Stimulated activated effector memory CD8-positive, alpha-beta T cell treated with anti-CD3 and anti-CD28 coated beads, Interleukin-12 subunit alpha, Interleukin-12 subunit beta, amount 100 ng/mL, for 72 hours (primary cell): ENCODE measurements at regions not wholly inside any gene's neighbourhood (a gene's known extent, or its start where the extent isn't known, plus 50 kb on each side); places are given as distances from the start of the nearest gene placed in this dataset.

Source experiments
- ATAC-seq: fragments of 150-1000 bp; cut with Tn5 transposase; 2 replicates; pipeline ENCODE4 v1.10.0; 2021
- DNase-seq, 2 donors: peaks; one replicate each; pipeline ENCODE4 v3.0.0; 2021 to 2022; ENCODE audit warnings: low spot score in 2 of 2
- H3K27ac Mint-ChIP-seq: one replicate; pipeline ENCODE4 v1.8.0; 2022; ENCODE audit warnings: mild to moderate bottlenecking, mixed read lengths
- H3K36me3 Mint-ChIP-seq: one replicate; pipeline ENCODE4 v1.8.0; 2022; ENCODE audit warnings: mild to moderate bottlenecking, mixed read lengths
- H3K4me1 Mint-ChIP-seq: one replicate; pipeline ENCODE4 v1.8.0; 2022; ENCODE audit warnings: mixed read lengths
- H3K4me3 Mint-ChIP-seq: one replicate; pipeline ENCODE4 v1.8.0; 2022; ENCODE audit warnings: mild to moderate bottlenecking, mixed read lengths
- H3K9me3 Mint-ChIP-seq: one replicate; pipeline ENCODE4 v1.8.0; 2022; ENCODE audit warnings: mixed read lengths

DNA sequence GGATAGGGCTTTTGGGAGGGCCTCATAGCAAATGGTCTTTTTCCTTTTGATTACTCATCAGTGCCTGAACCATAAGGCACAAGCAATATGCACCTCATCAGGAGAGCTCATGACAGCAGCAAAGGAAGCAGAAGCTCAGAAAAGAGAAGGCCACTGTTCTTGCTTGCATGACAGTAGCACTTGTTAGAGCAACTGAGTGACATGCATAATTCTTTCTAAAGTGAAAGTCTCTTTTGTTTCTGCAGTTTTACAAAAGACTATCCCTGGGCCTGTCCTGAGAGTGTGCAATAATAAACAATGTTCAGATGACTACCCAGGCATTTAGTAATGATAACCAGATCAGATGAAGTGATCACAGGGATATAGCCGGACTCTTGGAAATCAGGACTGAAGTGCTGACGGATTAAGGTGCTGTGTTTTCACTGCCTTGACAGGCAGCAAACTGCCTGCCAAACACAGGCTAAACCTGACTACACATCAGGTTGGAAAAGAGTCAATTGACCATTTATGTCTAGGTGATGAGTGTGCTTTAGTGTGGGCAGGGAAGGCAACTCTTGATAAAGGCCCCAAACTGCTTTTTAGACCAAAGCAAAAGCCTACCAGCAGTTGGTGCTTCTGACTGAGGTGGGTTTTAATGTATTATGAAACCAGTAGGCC lies 1860.3 kb downstream of the TP53TG3F start:
- DNase-seq (no peak), ATAC-seq (no peak)
- no peak overlapping the region for H3K27ac Mint-ChIP-seq
- no peaks in the 10 kb centered on the region for H3K4me1 Mint-ChIP-seq
- H3K4me3 Mint-ChIP-seq = no peak overlapping the region
- no peaks in the 10 kb centered on the region for H3K36me3 Mint-ChIP-seq
- peaks cover 16% of the 10 kb centered on the region for H3K9me3 Mint-ChIP-seq

DNA sequence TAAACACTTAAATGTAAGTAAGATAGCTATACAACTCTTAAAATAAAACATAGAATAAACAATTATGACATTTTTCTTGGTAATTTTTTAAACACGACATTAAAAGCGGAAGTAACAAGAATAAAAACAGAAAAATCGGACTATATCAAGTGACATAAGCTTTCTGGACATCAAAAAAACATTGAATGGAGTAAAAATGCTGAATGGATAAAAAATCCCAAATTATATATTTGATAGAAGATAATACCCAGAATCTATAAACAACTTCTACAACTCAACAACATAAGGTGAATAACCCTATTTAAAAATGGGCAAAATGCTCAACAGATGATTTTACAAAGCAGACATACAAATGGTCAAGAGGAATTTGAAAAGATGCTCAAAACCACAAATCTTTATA lies 1866.5 kb downstream of the TP53TG3F start:
- Mint-ChIP-seq H3K27ac (no peak overlapping the region), H3K36me3 (no peaks in the 10 kb centered on the region), H3K9me3 (peaks cover 16% of the 10 kb centered on the region), H3K4me3 (no peak overlapping the region), H3K4me1 (no peaks in the 10 kb centered on the region)
- no peak for DNase-seq
- no peak for ATAC-seq

DNA sequence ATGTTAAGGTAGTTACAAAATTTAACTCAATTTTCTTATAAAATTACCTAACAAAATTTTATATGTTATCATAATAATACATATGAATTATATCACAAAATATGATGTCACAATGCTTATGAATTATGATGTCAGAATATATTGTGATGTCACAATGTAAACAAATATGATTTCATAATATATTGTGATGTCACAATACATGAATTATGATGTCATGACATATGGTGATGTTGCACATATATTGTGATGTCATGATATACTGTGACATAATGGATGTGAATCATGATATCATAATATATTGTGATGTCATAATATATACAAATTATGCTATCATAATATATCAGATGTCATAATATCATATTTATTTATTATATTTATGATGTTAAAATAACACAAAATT lies 1879.9 kb downstream of the TP53TG3F start:
- no peak overlapping the region for H3K4me3 Mint-ChIP-seq
- H3K9me3 Mint-ChIP-seq = peaks cover 22% of the 10 kb centered on the region
- H3K27ac Mint-ChIP-seq = no peak overlapping the region
- ATAC-seq (no peak), DNase-seq (no peak)
- H3K4me1 Mint-ChIP-seq = no peaks in the 10 kb centered on the region
- no peaks in the 10 kb centered on the region for H3K36me3 Mint-ChIP-seq

DNA sequence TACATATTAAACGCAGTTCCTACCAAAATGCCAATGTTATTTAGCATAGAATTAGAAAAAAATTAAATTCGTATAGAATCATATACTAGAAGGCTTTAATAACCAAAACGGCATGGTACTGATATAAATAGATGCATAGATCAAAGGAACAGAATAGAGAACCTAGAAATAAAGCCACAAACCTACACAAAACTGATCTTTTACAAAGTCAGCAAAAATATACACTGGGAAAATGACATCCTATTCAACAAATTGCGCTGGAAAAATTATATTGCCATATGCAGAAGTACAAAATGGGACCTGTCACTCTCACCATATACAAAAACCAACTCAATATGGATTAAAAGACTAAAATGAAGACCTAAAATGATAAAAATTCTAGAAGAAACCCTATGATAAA lies 1882.6 kb downstream of the TP53TG3F start:
- H3K27ac Mint-ChIP-seq = no peak overlapping the region
- H3K4me3 Mint-ChIP-seq = no peak overlapping the region
- ATAC-seq = no peak
- DNase-seq = no peak
- H3K4me1 Mint-ChIP-seq = no peaks in the 10 kb centered on the region
- H3K9me3 Mint-ChIP-seq = peaks cover 24% of the 10 kb centered on the region
- no peaks in the 10 kb centered on the region for H3K36me3 Mint-ChIP-seq

DNA sequence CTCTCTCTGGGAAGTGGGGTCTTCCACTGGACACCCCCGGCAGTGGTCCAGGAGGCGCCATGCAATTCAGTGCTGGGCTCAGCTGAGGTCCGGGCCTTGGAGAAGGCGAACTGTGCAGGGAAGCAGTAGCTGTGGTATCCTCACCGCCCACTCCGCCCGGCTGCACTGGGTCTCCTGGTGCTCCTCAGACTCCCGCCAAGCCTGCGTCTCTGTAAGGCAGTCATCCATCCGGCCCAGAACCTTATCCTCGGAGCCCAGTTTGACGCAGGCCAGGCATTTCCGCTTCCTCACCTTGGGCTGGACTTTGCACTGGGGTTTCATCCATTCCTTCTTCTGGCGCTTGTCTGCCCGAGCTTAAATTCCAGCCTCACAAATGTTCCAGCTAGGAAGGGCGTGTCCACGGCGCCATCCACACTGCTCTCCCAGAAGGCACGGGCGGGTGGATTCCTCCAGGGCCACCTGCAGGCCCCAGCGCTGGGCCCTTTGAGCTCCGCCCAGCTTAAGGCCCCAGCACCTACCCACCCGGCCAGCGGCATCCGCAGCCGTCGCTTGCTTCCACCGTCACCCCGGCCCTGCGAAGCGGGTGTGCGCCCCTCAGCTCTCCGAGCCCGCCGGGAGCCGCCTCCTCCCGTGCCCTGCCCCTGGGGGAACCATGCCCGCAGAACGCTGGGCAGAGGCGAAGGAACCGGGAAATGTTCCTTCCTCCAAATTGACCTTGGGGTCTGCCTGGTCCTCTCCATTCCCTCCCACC lies 1884.8 kb downstream of the TP53TG3F start:
- peaks cover 24% of the 10 kb centered on the region for H3K9me3 Mint-ChIP-seq

DNA sequence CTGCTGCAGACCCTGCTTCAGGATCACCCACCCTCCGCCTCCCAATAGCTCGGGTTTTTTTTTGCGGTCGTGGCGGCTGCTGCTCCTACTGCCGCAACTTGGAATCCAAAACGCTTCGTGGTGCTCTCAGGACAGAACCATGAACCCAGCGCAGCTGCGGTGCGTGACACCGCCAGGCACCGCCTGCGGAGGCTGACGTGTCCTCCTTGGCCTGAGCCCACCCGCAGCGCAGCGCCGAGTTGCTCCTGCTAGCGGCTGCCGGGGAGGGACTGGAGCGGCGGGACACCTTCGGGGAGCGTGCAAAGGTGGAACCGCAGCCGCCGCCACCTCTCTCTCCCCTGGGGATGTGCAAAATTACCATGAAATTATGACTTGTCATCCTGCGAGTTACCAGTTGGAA lies 1893.0 kb downstream of the TP53TG3F start:
- Mint-ChIP-seq H3K4me1 (no peaks in the 10 kb centered on the region), H3K4me3 (no peak overlapping the region), H3K36me3 (no peaks in the 10 kb centered on the region), H3K27ac (no peak overlapping the region), H3K9me3 (peaks cover 17% of the 10 kb centered on the region)
- DNase-seq = no peak
- no peak for ATAC-seq

More for the DNA sequence above, 1884.8 kb downstream of the TP53TG3F start:
- Mint-ChIP-seq H3K4me3 (no peak overlapping the region), H3K4me1 (no peaks in the 10 kb centered on the region), H3K36me3 (no peaks in the 10 kb centered on the region), H3K27ac (no peak overlapping the region)
- DNase-seq (no peak), ATAC-seq (no peak)

DNA sequence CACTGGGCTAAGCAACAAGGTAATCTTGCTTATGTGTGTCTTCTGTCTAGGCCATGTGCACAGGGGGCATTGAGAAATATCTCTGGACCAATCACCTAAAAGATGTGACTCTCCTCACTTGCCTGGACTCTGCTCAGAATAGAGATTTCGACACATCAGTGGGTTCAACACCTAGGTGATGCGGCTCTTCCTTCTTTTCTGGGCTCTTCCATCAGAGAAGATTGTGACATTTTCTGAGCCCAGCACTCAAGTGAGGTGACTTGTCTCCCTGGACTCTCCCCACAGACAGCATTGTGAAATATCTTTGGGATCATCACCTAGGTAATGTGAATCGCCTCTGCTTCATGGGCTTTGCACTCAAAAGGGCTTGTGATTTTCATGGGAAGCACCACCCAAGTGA lies 1904.1 kb downstream of the TP53TG3F start:
- DNase-seq = no peak
- no peak for ATAC-seq
- Mint-ChIP-seq H3K27ac (no peak overlapping the region), H3K36me3 (no peaks in the 10 kb centered on the region), H3K4me1 (no peaks in the 10 kb centered on the region), H3K4me3 (no peak overlapping the region), H3K9me3 (peaks cover 6% of the 10 kb centered on the region)

DNA sequence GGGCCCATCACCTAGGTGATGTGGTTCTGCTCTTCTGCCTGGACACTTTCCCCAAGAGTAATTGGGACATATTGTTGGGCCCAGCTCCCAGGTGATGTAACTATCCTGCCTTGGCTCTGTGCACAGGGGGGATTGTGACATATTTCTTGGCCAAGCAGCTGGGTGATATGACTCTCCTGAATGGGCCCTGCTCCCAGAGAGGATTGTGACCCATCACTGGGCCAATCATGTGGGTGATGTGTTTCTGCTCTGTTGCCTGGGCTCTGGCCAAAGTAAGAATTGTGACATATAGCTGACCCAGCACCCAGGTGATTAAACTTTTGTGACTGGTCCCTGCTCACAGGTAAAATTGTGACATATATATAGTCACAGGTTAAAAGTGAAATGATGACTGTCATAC lies 1904.9 kb downstream of the TP53TG3F start:
- Mint-ChIP-seq H3K36me3 (no peaks in the 10 kb centered on the region), H3K27ac (no peak overlapping the region), H3K4me3 (no peak overlapping the region), H3K9me3 (peaks cover 6% of the 10 kb centered on the region), H3K4me1 (no peaks in the 10 kb centered on the region)
- no peak for ATAC-seq
- no peak for DNase-seq

DNA sequence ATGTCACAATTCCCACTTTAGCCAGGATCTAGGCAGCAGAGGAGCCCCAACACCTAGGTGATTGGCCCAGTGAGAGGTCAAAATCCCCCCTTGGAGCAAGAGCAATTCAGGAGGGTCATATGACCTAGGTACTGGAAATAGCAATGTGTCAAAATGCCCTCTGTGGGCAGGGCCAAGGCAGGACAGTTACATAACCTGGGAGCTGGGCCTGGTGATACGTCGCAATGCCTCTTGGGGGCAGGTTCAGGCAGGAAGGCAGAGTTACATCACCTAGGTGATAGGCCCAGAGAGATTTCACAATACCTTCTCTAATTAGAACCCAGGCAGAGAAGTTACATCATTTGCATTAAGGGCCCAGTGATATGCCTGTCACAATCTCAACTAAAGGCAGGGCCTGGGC lies 1906.3 kb downstream of the TP53TG3F start:
- ATAC-seq (no peak), DNase-seq (no peak)
- H3K4me1 Mint-ChIP-seq = no peaks in the 10 kb centered on the region
- no peak overlapping the region for H3K27ac Mint-ChIP-seq
- H3K9me3 Mint-ChIP-seq = peaks cover 6% of the 10 kb centered on the region
- H3K4me3 Mint-ChIP-seq = no peak overlapping the region
- H3K36me3 Mint-ChIP-seq = no peaks in the 10 kb centered on the region

DNA sequence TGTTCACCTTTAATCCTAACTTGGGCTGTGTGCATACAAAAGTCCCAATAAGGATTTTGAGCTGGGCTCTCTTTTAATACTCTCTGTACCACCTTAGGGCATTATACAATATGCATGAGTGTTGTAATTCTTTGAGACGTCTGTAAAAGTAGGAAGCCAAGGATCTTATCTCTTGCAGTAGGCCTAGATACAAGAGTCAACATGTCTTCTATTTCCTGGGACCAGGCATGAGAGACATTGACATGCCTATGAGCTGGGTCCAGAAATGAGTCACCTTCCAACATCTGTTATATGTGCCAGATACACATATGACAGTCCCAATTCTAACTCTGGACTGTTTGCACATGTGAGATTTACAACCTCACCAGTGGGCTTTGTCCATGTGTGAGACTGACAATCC lies 1911.2 kb downstream of the TP53TG3F start:
- no peak for ATAC-seq
- H3K4me1 Mint-ChIP-seq = no peaks in the 10 kb centered on the region
- no peak overlapping the region for H3K27ac Mint-ChIP-seq
- H3K36me3 Mint-ChIP-seq = no peaks in the 10 kb centered on the region
- no peak for DNase-seq
- H3K4me3 Mint-ChIP-seq = no peak overlapping the region
- peaks cover 3% of the 10 kb centered on the region for H3K9me3 Mint-ChIP-seq

DNA sequence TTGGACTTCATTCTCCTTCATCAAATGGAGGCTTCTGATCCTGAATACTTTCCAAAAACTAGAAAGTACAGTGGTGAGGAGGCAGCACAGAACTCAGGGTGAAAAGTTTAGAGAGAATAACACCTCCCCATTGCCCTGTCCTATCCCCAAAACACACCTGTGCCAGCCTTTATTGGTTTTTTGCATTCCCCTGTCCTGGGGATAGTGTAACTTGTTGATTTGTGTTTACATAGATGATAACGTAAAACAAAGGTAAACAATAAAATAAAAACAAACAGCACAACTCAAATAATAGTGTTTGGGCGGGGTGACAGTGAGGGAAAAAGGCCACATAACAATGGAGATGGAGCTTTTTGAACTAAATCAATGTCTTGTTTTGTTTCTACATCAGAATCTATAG lies 1917.7 kb downstream of the TP53TG3F start:
- H3K9me3 Mint-ChIP-seq = peaks cover 9% of the 10 kb centered on the region
- no peak overlapping the region for H3K4me3 Mint-ChIP-seq
- H3K27ac Mint-ChIP-seq = no peak overlapping the region
- H3K36me3 Mint-ChIP-seq = no peaks in the 10 kb centered on the region
- no peak for ATAC-seq
- no peak for DNase-seq
- H3K4me1 Mint-ChIP-seq = no peaks in the 10 kb centered on the region

DNA sequence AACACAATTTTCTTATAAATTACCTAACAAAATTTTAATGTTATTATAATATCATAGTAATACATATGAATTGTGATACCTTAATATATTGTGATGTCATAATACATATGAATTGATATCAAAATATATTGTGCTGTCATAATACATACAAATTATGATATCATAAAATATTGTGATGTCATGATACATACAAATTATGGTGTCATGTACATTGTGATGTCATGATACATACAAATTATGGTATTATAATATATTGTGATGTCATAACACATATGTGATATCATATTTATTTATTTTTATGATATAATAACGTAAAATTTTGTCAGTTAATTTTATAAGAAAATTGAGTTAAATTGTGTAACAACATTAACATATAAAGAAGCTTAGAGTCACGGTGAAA lies 1927.2 kb downstream of the TP53TG3F start:
- no peak for DNase-seq
- no peak for ATAC-seq

DNA sequence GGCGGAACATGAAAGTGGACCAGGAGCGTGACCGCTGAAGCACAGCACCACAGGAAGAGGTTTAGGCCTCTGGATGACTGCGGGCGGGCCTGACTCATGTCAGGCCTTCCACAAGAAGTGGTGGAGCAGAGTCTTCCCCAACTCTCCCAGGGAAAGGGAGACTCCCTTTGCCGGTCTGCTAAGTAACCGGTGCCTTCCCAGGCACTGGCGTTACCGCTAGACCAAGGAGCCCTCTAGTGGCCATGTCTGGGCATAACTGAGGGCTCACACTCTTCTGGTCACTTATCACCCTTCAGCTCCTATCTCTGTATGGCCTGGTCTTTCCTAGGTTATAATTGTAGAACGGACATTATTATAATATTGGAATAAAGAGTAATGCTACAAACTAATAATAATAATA lies 1931.9 kb downstream of the TP53TG3F start:
- Mint-ChIP-seq H3K27ac (no peak overlapping the region), H3K4me1 (no peaks in the 10 kb centered on the region), H3K4me3 (no peak overlapping the region), H3K9me3 (peaks cover 12% of the 10 kb centered on the region), H3K36me3 (no peaks in the 10 kb centered on the region)
- no peak for DNase-seq
- no peak for ATAC-seq

More for the DNA sequence above, 1927.2 kb downstream of the TP53TG3F start:
- Mint-ChIP-seq H3K4me1 (no peaks in the 10 kb centered on the region), H3K9me3 (peaks cover 8% of the 10 kb centered on the region), H3K27ac (no peak overlapping the region), H3K36me3 (no peaks in the 10 kb centered on the region), H3K4me3 (no peak overlapping the region)

DNA sequence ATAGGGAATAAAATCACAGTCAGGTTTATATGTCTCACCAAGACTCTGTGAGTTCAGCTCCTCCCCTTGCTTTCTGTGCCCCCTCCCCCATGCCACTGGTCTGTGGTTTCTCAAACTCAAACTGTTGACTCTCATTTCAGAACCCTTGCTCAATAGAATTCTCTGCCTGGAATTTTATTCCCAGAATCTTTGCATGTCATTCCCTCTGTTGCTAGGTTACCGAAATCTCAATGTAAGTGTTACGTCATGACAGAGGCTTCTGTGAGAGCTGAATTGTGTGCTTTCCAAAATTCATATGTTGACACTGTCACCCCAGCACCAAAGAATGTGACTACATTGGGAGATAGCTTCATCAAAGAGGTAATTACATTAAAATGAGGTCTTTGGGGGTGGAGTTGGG lies 1938.8 kb downstream of the TP53TG3F start:
- Mint-ChIP-seq H3K36me3 (no peaks in the 10 kb centered on the region), H3K27ac (no peak overlapping the region), H3K4me3 (no peak overlapping the region), H3K9me3 (peaks cover 13% of the 10 kb centered on the region), H3K4me1 (no peaks in the 10 kb centered on the region)
- no peak for ATAC-seq
- DNase-seq = no peak

DNA sequence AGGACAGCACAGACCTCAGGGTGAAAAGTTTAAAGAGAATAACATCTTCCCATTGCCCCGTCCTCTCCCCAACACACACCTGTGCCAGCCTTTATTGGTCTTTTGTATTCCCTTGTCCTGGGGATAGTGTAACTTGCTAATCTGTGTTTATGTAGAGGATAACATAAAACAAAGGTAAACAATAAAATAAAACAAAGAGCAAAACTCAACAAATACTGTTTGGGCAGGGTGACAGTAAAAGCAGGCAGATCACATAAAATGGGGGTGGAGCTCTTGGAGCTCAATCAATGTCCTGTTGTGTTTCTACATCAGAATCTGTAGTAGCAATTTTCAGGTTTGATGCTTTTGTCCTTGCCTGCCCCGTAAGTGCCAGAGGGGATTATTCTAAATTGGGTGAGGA lies 1939.7 kb downstream of the TP53TG3F start:
- Mint-ChIP-seq H3K4me3 (no peak overlapping the region), H3K36me3 (no peaks in the 10 kb centered on the region), H3K27ac (no peak overlapping the region), H3K9me3 (peaks cover 13% of the 10 kb centered on the region), H3K4me1 (no peaks in the 10 kb centered on the region)
- ATAC-seq (no peak), DNase-seq (no peak)

DNA sequence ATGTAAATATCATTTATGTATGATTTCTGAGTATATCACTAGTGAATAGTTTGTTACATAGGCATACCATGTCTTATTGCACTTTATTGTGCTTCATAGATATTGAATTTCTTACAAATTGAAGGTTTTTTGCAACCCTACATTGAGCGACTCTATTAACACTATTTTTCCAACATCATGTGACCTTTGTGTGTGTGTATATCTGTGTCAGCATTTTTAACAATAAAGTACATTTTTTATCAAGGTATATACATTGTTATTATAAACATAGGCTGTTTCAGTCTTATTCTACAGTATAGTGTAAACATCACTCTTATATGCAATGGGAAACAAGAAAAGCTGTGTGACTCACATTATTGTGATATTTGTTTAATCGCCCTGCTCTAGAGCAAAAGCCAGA lies 1944.9 kb downstream of the TP53TG3F start:
- Mint-ChIP-seq H3K9me3 (peaks cover 9% of the 10 kb centered on the region), H3K36me3 (no peaks in the 10 kb centered on the region), H3K4me3 (no peak overlapping the region), H3K27ac (no peak overlapping the region), H3K4me1 (no peaks in the 10 kb centered on the region)
- ATAC-seq = no peak
- no peak for DNase-seq
